ENCODE measurements at regions not wholly inside any gene's neighbourhood (a gene's known extent, or its start where the extent isn't known, plus 50 kb on each side); places are given as distances from the start of the nearest gene placed in this dataset.

DNA sequence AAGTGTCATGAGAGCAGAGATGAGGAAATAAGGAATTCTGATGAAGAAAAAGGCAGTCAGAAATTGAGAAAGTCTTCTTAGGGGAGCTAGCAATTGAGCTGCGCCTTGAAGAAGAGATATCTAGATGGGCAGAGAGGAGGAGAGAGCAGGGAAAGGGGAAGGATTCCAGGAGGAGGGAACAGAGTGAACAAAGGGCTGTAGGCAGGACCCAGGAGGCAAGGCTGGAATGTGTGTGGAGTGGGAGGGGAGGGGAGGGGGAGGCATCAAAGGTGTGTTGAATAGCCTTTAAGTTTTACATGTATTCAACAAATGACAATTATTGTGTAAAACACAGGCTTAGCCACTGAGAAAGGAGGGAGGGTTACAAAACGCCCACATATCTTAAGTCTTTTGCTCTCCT is 164.5 kb downstream of the TDRD15 start:
- no peak for DNase-seq

DNA sequence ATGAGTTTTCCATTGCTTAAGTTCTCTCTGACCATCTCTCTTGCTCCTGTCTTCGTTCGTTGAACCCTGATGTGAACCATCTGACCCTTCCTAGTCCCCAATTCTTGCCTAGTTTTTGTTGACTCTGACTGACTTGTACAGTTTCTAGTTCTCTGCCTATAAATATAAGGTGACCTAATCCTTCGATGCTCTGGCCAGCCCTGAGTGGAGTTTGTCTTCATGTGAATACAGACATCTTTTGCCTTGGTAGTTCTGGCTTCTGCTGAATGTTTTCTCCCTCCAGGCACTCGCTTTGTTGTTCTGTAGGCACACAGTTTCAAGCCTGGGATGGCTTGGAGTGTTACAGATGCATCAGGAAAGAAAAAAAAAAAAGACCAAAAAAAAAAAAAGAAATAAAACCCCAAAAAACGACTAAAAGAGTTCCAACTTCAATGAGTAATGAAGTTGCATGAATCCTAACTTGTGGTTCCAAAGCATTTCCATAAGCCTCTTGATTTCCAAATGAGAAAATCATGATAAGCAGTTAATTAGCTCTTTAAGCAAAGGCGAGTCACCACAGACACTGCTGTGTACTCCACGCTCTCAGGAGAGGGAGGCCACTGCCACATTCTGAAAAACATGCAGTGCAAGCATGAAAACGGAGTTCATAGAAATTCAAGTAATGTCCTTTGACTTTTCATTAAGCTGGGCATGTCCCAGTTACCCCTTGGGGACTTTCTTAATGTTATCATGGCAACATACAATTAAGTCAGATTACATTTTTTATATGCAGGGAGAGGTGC is 165.2 kb downstream of the TDRD15 start:
- no peak for DNase-seq

DNA sequence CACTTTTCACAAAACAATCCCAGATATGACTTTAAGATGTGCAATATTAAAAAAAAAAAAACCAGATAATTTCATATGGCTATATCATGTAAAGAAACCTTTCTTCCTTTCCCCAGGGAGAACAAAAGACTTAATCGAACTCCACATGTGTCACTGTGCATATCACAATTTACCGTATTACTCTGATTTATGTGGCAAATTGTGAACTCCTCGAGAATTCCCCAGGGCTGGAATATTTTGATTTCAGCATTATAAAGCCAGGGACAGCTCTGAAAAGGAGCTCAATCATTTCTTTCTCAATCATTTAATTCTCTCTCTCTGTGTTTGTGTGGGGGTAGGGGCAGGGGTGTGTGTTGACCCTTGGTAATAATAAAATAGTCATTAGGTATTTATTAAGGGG is 165.8 kb downstream of the TDRD15 start:
- DNase-seq = no peak

- DNase-seq = no peak
Measured at GRCh38 chr2:21289989-21290388, 166.2 kb downstream of the TDRD15 start.

DNA sequence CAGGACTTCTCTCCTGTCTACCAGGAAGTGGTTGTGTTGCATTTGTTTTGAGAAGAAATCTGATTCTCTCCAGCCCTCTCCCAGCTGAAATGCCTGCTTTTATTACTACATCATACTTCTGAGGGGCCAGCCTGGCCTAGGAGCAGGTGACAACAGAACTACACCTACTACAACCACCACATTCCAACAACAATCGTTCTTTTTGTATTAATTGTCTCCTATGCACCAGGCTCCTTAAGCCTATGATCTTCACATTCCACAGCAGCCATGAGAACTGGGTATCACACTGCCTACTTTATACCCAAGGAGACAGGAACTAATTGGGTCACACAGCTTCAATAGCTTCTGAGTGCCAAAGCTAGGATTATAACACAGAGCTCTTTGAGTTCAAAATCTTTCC is 167.7 kb downstream of the TDRD15 start:
- no peak for DNase-seq

DNA sequence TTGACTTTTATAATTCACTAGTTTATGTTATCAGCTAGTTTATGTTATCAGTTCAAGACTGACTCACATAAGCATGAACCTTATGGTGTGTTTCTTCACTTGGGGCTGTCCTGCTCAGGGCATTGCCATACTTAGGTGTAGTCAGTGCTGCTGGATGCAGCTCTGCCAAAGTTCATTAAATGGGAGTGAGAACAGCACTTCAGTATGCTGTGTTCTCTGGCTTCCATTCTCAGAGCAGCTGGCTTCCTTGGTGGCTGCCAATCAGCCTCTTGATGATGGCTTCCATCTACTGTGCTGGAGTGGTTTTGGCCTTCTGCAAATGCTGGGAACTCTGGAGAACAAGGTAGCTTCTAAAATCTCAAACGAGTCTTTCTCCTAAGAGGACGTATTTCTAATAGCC is 170.7 kb downstream of the TDRD15 start:
- no peak for DNase-seq

GRCh38 chr2:21299411-21299810 is 175.6 kb downstream of the TDRD15 start:
- DNase-seq = no peak

DNA sequence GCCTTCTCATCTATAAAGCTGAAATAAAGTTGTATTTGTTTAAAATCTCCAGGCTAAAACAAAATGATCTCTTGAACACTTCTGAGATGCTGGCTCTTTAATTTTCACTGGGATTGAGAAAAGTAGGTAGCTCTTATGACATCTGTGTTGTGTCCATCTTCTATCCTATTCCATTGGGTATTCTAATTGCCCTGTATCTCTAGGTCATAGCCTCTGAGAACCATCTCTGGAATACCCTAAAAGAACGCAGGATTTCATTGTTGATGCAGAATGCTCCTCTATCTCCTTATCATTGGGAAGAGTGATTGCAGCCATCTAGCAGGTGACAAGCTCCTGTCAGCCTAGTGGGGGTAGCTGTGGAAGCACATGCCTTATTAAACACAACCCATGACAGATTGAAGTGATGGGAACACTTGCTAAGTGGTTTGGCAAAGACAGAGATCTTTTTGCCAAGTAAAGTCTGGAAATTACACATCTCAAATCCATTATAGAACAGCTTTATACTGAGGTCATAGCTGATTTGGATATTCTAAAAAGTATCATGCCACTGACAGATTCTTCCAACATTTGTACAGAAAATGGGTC is 178.2 kb downstream of the TDRD15 start:
- DNase-seq = no peak

DNA sequence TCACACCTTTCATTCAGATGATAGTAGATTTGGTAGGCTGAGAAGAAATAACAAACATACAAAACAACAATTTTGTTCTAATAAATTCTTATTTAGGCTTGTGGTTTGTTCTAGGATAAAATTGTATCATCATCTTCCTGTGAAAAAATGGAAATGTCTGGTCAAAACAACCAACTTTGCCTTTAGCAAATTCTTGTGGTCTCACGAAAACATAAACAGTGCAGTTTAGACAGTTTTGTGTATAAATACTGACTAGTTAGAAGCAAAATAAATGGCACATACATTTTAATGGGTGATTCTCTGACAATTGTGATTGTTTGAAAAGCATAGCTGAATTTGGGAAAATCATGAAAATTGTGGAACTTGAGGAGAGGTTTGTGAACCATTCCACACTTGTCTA is 180.1 kb downstream of the TDRD15 start:
- no peak for DNase-seq

GRCh38 chr2:21305581-21305980 is 181.8 kb downstream of the TDRD15 start:
- DNase-seq = no peak

GRCh38 chr2:21306235-21306634 is 182.5 kb downstream of the TDRD15 start:
- no peak for DNase-seq

DNA sequence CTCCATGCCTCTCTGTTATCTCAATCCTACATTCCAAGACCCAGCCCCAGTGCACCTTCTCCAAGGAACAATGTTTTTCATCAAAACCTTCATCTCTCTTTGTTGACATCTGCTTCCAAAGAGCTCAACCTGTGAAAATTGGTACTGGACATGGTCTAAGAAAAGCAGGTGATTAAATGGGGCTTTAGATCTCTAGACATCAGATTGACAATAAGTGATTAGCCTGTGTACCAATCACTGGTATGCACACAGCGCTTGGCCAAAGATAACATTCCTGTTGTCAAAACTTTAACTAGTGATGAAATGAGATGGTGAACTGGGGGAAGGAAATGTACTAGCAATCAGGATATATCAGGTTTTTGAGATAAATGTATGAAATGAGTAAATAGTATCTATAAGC is 183.3 kb downstream of the TDRD15 start:
- no peak for DNase-seq

GRCh38 chr2:21310493-21310892 is 186.7 kb downstream of the TDRD15 start:
- DNase-seq = no peak

DNA sequence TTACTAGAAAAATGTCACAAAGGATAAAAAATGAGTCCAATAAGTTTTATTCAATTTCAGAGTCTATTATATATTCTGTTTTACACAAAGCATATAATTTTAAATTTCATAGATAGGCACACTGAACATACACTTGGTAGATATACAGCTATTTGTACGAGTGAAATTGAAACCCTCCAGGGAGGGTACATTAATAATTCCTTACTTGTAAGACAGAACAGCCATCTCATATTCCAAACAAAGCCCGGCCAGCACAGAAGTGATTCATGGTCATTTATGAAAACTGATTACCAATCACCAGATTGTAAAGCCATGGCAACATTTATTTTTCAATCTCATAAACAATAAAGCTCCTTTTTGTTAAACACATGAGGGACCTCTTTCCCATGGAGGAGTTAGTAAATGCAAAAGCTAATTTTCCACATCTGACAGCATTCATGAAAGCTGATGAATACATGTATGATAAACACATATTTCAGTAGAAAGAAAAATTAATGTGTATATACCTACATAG is 190.6 kb downstream of the TDRD15 start:
- no peak for DNase-seq

DNA sequence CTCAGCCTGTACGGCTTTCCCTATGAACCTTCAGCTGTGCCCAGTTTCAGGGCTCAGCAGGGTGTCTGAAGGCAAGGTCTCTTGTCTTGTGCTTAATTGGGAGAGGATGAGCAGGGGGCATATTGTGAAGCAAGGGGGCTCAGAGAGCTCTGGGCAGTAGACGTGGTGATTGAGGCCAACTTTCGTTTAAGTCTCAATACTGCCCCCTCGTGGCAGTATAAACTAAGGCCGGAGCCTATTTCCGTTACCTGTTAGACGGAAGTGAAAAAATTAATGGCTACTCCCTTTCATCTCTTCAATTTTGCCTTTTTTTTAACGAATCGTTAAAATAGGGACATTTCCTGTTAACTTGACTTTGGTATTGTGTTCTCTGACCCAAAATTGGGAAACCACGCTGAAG is 193.4 kb downstream of the TDRD15 start:
- DNase-seq = peak; percentile 56

DNA sequence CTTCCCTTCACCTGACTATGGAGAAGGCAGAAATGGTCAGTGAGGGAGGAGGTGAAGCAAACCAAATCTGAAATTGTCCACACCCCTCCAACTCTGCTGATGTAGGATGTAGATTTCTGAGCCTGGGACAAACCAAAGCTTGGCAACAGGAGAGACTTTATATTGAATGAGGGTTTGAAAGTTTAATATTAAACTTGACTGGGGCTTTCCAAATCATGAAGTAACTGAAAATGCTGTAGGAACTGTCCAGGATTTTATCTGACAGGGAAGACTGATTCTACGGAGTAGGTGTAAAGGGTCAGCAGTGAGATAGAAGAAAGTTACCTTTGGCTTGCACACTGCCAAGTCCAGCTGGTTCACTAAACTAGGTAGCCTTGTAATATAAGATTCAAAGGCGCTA is 194.5 kb downstream of the TDRD15 start:
- DNase-seq = no peak

DNA sequence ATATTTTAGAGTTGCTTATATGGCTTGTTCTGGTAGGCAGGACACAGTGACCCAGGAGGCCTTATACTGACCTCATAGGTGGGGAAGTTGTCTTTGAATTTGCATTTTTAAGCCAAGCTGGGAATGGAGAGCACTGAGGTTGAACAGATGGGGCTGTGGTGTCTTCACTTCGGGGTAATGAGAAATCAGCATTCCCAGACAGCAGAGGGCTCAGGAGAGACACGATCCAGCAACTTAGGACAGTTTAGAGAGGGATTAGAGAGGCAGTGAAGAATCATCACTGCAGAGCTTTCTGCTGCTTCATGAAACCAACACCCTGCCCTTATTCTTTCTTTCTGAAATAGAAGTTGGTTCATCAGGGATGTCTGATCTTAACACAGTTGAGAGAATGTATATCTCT is 202.4 kb downstream of the TDRD15 start:
- DNase-seq = no peak

DNA sequence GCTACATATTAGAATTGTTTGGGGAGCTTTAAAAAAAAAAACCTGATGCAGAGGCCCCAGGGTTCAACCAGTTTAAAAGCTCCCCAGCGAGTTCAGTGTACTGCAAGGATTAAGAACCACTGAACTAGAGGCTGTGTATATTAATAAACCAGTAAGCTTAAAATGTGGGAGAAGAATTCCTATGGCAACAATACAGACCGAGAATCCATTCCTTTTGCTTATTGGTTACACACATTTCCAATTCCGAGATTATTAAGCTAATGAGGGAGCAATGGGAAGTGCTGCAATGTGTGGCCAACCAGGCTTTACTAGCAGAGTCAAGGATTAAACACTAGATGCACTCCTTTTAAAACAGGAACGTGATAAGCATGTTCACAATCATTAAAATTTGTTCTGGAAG is 204.4 kb downstream of the TDRD15 start:
- no peak for DNase-seq

GRCh38 chr2:21330786-21331391 is 207.1 kb downstream of the TDRD15 start:
- DNase-seq = no peak

GRCh38 chr2:21331625-21332370 is 208.0 kb downstream of the TDRD15 start:
- DNase-seq = no peak

DNA sequence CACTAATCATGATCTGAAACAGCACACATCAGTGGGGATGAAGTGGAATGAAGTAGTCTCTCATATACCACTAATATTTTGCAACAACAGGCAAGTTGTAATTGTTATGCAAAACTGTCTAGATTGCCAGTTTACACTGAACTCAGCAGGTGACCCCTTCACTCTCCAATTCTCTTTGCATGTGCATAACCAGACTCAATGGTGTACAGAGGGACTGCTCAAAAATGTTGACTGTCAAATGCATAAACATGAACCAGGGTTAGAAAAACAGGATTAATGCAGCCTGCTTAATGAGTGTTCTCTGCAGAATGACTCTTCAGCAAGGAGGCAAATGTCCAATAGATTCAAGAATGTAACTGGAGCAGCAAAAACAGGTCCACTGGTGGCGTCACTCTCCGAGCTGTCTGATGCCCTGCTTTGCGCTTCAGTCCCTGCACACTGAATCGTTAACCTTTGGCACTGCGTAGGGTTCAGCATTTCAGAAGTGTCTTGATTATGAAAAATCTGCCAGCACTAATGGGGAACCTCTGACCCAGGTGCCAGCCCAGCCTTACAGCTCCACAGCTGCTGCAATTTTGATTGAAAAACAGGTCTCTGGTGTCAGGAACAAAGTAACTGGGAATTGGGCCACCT is 209.3 kb downstream of the TDRD15 start:
- DNase-seq = no peak

- no peak for DNase-seq
Measured at GRCh38 chr2:21333684-21334083, 209.9 kb downstream of the TDRD15 start.

DNA sequence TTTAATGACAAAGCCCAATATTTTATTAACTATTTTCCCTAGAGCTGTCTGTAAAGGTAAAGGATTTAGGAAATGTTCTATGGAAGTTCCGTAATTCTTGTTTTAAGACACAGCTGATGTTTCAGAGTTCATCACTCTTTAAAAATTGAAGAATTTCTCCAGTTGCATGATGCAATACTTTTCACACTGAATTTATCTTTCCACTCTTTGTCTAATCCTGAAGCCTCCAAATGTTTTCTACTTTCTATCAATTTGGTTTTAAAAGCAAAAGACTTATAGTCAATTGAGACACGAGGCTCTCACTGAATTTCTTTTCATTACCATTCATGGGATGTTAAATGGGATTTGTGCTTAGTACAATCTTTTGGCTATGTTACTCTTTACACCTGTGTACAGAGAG is 223.2 kb downstream of the TDRD15 start:
- DNase-seq = no peak

All from activated CD4-positive, alpha-beta T cell treated with anti-CD3 and anti-CD28 coated beads, Interleukin-10, Interleukin-2, amounts not matched to agents 100 ng/mL and 50 ng/mL, durations not matched to agents 16 hours and 8 hours (primary cell).